ENCODE measurements at regions not wholly inside any gene's neighbourhood (a gene's known extent, or its start where the extent isn't known, plus 50 kb on each side); places are given as distances from the start of the nearest gene placed in this dataset.

DNA sequence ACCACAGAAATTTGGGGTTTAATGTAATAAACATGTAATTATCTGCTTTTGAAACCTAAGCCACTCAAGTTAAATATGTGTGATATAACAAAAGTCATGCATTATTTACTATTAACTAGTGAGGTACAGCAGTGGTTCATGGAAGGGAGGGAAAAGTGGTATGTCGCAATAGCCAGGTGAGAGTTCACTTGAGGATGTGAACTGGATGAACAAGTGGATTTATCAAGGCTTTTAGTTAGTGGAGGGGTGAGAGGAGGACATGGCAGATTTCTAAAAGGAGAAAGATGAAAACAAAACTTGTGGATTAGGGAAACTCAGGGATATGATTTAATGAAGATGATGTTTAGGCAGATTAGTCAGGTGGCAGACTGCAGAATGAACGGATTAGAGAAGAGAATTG, 141.3 kb upstream of the NFIB start:
- TF ChIP-seq, protein P1, sequence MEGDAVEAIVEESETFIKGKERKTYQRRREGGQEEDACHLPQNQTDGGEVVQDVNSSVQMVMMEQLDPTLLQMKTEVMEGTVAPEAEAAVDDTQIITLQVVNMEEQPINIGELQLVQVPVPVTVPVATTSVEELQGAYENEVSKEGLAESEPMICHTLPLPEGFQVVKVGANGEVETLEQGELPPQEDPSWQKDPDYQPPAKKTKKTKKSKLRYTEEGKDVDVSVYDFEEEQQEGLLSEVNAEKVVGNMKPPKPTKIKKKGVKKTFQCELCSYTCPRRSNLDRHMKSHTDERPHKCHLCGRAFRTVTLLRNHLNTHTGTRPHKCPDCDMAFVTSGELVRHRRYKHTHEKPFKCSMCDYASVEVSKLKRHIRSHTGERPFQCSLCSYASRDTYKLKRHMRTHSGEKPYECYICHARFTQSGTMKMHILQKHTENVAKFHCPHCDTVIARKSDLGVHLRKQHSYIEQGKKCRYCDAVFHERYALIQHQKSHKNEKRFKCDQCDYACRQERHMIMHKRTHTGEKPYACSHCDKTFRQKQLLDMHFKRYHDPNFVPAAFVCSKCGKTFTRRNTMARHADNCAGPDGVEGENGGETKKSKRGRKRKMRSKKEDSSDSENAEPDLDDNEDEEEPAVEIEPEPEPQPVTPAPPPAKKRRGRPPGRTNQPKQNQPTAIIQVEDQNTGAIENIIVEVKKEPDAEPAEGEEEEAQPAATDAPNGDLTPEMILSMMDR (IDR thresholded peaks at IDR 0.05): no peak
- no peak for TF ChIP-seq POLR2A (IDR thresholded peaks at IDR 0.05)
- Histone ChIP-seq H3K27me3 (no peaks in the 10 kb centered on the region), H3K4me3 (no peak overlapping the region), H3K4me1 (replicated peaks in 1 of 2) (no peaks in the 10 kb centered on the region), H3K27ac (no peak overlapping the region), H3K9me3 (replicated peaks in 1 of 3) (no peaks in the 10 kb centered on the region), H3K36me3 (replicated peaks in 1 of 2) (no peaks in the 10 kb centered on the region)
- DNase-seq: no peak
- 82 to 88% (median 83%) methylated on average over 2 of the region's 2 CpGs for WGBS, 4 donors
- intact Hi-C loops (cut with DNase I): no loop called here

DNA sequence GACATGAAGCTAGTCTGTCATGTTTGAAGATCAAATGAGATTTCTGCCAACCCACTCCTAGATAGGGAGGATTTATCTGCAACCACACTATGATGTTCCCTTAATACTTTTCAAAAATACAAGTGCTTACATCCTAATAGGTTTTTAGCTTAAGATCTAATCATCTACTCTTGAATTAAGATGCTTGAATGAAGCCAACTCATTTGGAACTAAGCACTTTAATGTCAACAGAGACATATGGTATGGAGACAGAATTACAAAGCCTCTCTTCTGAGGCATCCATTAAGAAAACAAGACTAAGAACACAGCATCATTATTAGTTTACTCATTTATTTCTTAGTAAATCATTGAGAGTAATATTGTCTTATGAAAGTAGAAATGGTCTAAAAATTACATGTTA, 139.3 kb upstream of the NFIB start:
- H3K4me1 ChIP-seq (replicated peaks in 1 of 2): no peaks in the 10 kb centered on the region
- no peak overlapping the region for H3K4me3 ChIP-seq
- TF ChIP-seq, protein P1 (IDR thresholded peaks at IDR 0.05): no peak
- TF ChIP-seq POLR2A (IDR thresholded peaks at IDR 0.05): no peak
- DNase-seq: no peak
- no peaks in the 10 kb centered on the region for H3K9me3 ChIP-seq (replicated peaks in 1 of 3)
- H3K27ac ChIP-seq: no peak overlapping the region
- H3K36me3 ChIP-seq (replicated peaks in 1 of 2): no peaks in the 10 kb centered on the region
- no peaks in the 10 kb centered on the region for H3K27me3 ChIP-seq
- intact Hi-C loops (cut with DNase I): no loop called here

DNA sequence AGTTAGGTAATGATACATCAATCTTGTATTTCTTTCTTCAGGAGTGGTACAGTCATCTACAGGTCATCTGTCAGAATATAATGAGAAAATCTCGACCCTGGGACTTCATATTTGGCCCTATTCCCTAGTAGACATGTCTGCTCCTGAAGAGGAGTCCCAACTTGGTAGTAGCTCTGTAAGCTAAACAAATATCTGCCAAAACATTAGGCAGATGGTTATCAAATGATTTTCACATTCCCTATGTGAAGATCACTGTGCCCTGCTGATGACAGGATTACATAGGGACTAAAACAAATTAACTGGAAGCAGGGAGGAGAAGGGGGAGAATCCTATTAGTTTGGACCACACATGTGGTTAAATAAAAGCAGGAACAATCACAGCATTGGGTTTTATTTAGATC, 138.6 kb upstream of the NFIB start:
- H3K9me3 ChIP-seq (replicated peaks in 1 of 3): no peaks in the 10 kb centered on the region
- intact Hi-C loops (cut with DNase I): no loop called here
- no peak overlapping the region for H3K4me3 ChIP-seq
- no peak overlapping the region for H3K27ac ChIP-seq
- 23 to 33% (median 25%) methylated on average over 1 of the region's 1 CpG for WGBS, 4 donors
- no peaks in the 10 kb centered on the region for H3K4me1 ChIP-seq (replicated peaks in 1 of 2)
- DNase-seq: no peak
- H3K27me3 ChIP-seq: no peaks in the 10 kb centered on the region
- TF ChIP-seq, protein P1 (IDR thresholded peaks at IDR 0.05): no peak
- no peak for TF ChIP-seq POLR2A (IDR thresholded peaks at IDR 0.05)
- no peaks in the 10 kb centered on the region for H3K36me3 ChIP-seq (replicated peaks in 1 of 2)

DNA sequence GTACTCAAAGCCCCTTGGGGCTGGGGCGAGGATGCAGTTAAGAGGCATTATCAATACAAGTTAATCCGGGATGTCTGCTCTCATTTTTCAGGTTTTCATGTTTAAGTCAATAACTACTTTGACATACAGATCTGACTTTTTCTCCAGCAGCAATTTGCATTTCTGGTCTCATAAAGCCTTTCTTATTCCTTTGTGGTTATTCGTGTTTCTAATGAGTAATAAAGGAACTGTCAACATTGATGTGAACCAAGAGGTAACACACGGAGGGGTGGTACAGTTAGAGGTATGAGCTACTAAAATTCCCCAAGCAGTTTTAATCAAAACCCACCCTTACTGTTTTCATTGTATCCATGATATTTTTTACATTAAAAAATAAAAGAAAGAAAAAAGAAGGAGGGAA, 138.0 kb upstream of the NFIB start:
- intact Hi-C loops (cut with DNase I): no loop called here
- H3K27me3 ChIP-seq: no peaks in the 10 kb centered on the region
- no peak overlapping the region for H3K4me3 ChIP-seq
- 59 to 72% (median 65%) methylated on average over 4 of the region's 4 CpGs for WGBS, 4 donors
- H3K27ac ChIP-seq: no peak overlapping the region
- no peak for TF ChIP-seq POLR2A (IDR thresholded peaks at IDR 0.05)
- TF ChIP-seq, protein P1 (IDR thresholded peaks at IDR 0.05): no peak
- no peaks in the 10 kb centered on the region for H3K9me3 ChIP-seq (replicated peaks in 1 of 3)
- H3K4me1 ChIP-seq (replicated peaks in 1 of 2): no peaks in the 10 kb centered on the region
- DNase-seq: no peak
- H3K36me3 ChIP-seq (replicated peaks in 1 of 2): no peaks in the 10 kb centered on the region

All from adrenal gland (tissue), 9 donors.